IPS DF 6.9 (cell line): ENCODE measurements at regions not wholly inside any gene's neighbourhood (a gene's known extent, or its start where the extent isn't known, plus 50 kb on each side); places are given as distances from the start of the nearest gene placed in this dataset.

Source experiments
- DNase-seq: peaks from one replicate; pipeline ENCODE4 v3.0.0-alpha.2; 2013; ENCODE audit warnings: low read depth, low spot score
- H3K27ac ChIP-seq: one replicate; pipeline ENCODE4 v1.5.1; 2013; ENCODE audit warnings: low read length, control low read depth
- H3K27me3 ChIP-seq: 2 replicates; pipeline ENCODE4 v1.6.1; 2013; ENCODE audit warnings: mild to moderate bottlenecking, low read length; ENCODE audit not compliant: control insufficient read depth, insufficient read depth
- H3K36me3 ChIP-seq: 2 replicates; pipeline ENCODE4 v1.6.1; 2013; ENCODE audit warnings: low read length; ENCODE audit not compliant: control insufficient read depth, insufficient read depth
- H3K4me1 ChIP-seq: 2 replicates; pipeline ENCODE4 v1.6.1; 2013; ENCODE audit warnings: low read length; ENCODE audit not compliant: control insufficient read depth, insufficient read depth
- H3K4me3 ChIP-seq: 2 replicates; pipeline ENCODE4 v1.5.1; 2013; ENCODE audit warnings: mild to moderate bottlenecking, low read length
- H3K9me3 ChIP-seq: 2 replicates; pipeline ENCODE4 v1.6.1; 2013; ENCODE audit warnings: low read length, inconsistent platforms; ENCODE audit not compliant: control insufficient read depth, insufficient read depth
- WGBS: extraction: QIAGEN DNeasy Blood & Tissue Kit; methylation state at CpG from one replicate; pipeline ENCODE4 v1.1.7; 2013; ENCODE audit warnings: mixed read lengths, missing lambda C conversion rate; ENCODE audit not compliant: insufficient read length, insufficient coverage; 5-methylcytosine and 5-hydroxymethylcytosine counted together

GRCh38 chr2:143948710-143949109, 571.2 kb downstream of the ZEB2 start:
- no peaks in the 10 kb centered on the region for H3K9me3 ChIP-seq
- H3K4me3 ChIP-seq: no peak overlapping the region
- no peaks in the 10 kb centered on the region for H3K27me3 ChIP-seq
- WGBS: no CpG with 5 or more reads among the region's 2 CpGs
- H3K27ac ChIP-seq: no peak overlapping the region
- no peak for DNase-seq
- H3K4me1 ChIP-seq: 0 out of 2 replicates have a peak, but pooled peaks cover 1% of the 10 kb centered on the region
- H3K36me3 ChIP-seq: no peaks in the 10 kb centered on the region

GRCh38 chr2:143946436-143947391, 573.2 kb downstream of the ZEB2 start:
- Histone ChIP-seq H3K36me3 (no peaks in the 10 kb centered on the region), H3K27ac (no peak overlapping the region), H3K4me3 (no peak overlapping the region), H3K9me3 (no peaks in the 10 kb centered on the region), H3K4me1 (0 out of 2 replicates have a peak, but pooled peaks cover 1% of the 10 kb centered on the region), H3K27me3 (no peaks in the 10 kb centered on the region)
- no peak for DNase-seq
- no CpG with 5 or more reads among the region's 18 CpGs for WGBS

DNA sequence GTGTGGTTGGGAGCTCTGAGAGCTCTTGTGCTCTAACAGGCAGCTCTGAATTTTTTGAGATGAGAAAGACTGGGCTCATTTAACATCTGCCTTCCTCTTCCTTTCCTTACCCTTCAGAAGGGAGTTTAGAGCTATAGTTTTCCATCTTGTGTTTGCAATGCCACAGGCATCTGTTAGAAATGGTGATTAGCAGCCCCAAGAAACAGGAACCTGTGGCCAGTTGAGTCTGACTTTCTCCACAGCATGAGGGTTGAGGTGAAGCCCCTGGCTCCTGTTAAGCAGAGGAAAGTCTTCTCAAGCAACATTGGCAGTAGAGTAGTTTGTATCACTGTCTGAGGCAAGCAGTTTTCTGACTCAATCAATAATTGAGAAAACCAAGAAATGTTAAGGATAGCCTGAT, 577.4 kb downstream of the ZEB2 start:
- H3K27me3 ChIP-seq: no peaks in the 10 kb centered on the region; the same call in 1 of the 2 replicates
- DNase-seq: no peak
- no peak overlapping the region for H3K4me3 ChIP-seq
- no peaks in the 10 kb centered on the region for H3K9me3 ChIP-seq
- no peak overlapping the region for H3K27ac ChIP-seq
- H3K4me1 ChIP-seq: 0 out of 2 replicates have a peak, but pooled peaks cover 1% of the 10 kb centered on the region
- H3K36me3 ChIP-seq: no peaks in the 10 kb centered on the region

GRCh38 chr2:143940720-143941119, 579.2 kb downstream of the ZEB2 start:
- no peak for DNase-seq
- Histone ChIP-seq H3K27me3 (peaks cover 11% of the 10 kb centered on the region; the same call in 1 of the 2 replicates), H3K9me3 (no peaks in the 10 kb centered on the region), H3K27ac (no peak overlapping the region), H3K36me3 (no peaks in the 10 kb centered on the region), H3K4me1 (0 out of 2 replicates have a peak, but pooled peaks cover 3% of the 10 kb centered on the region), H3K4me3 (no peak overlapping the region)
- no CpG with 5 or more reads among the region's 3 CpGs for WGBS

- no CpG with 5 or more reads among the region's 6 CpGs for WGBS
- H3K36me3 ChIP-seq: no peaks in the 10 kb centered on the region
- H3K4me3 ChIP-seq: no peak overlapping the region
- DNase-seq: no peak
- 0 out of 2 replicates have a peak, but pooled peaks cover 3% of the 10 kb centered on the region for H3K4me1 ChIP-seq
- no peak overlapping the region for H3K27ac ChIP-seq
- H3K9me3 ChIP-seq: no peaks in the 10 kb centered on the region
- peaks cover 11% of the 10 kb centered on the region; the same call in 1 of the 2 replicates for H3K27me3 ChIP-seq
Observed at GRCh38 chr2:143939626-143940330, 580.1 kb downstream of the ZEB2 start.

GRCh38 chr2:143937723-143938350, 582.1 kb downstream of the ZEB2 start:
- DNase-seq: no peak
- H3K27me3 ChIP-seq: peaks cover 11% of the 10 kb centered on the region; the same call in 1 of the 2 replicates
- WGBS: no CpG with 5 or more reads among the region's 11 CpGs
- no peaks in the 10 kb centered on the region for H3K36me3 ChIP-seq
- H3K27ac ChIP-seq: no peak overlapping the region
- H3K9me3 ChIP-seq: no peaks in the 10 kb centered on the region
- 0 out of 2 replicates have a peak, but pooled peaks cover 3% of the 10 kb centered on the region for H3K4me1 ChIP-seq
- peak overlapping the region; percentile 51; the same call in 1 of the 2 replicates for H3K4me3 ChIP-seq

- peak overlapping the region; percentile 51; the same call in 1 of the 2 replicates for H3K4me3 ChIP-seq
- no CpG with 5 or more reads among the region's 108 CpGs for WGBS
- 0 out of 2 replicates have a peak, but pooled peaks cover 3% of the 10 kb centered on the region for H3K4me1 ChIP-seq
- no peaks in the 10 kb centered on the region for H3K36me3 ChIP-seq
- no peak overlapping the region for H3K27ac ChIP-seq
- no peaks in the 10 kb centered on the region for H3K9me3 ChIP-seq
- H3K27me3 ChIP-seq: peaks cover 11% of the 10 kb centered on the region; the same call in 1 of the 2 replicates
- DNase-seq: no peak
Observed at GRCh38 chr2:143936848-143937722, 582.8 kb downstream of the ZEB2 start.

GRCh38 chr2:143936538-143936847, 583.4 kb downstream of the ZEB2 start:
- Histone ChIP-seq H3K27ac (no peak overlapping the region), H3K36me3 (no peaks in the 10 kb centered on the region), H3K4me3 (peak overlapping the region; percentile 51; the same call in 1 of the 2 replicates), H3K9me3 (no peaks in the 10 kb centered on the region), H3K27me3 (peaks cover 11% of the 10 kb centered on the region; the same call in 1 of the 2 replicates), H3K4me1 (0 out of 2 replicates have a peak, but pooled peaks cover 3% of the 10 kb centered on the region)
- WGBS: no CpG with 5 or more reads among the region's 14 CpGs
- no peak for DNase-seq

GRCh38 chr2:143935482-143935752, 584.5 kb downstream of the ZEB2 start:
- peaks cover 11% of the 10 kb centered on the region; the same call in 1 of the 2 replicates for H3K27me3 ChIP-seq
- no peak overlapping the region for H3K27ac ChIP-seq
- H3K36me3 ChIP-seq: no peaks in the 10 kb centered on the region
- H3K4me1 ChIP-seq: 0 out of 2 replicates have a peak, but pooled peaks cover 3% of the 10 kb centered on the region
- no peaks in the 10 kb centered on the region for H3K9me3 ChIP-seq
- no CpG with 5 or more reads among the region's 4 CpGs for WGBS
- no peak overlapping the region for H3K4me3 ChIP-seq
- no peak for DNase-seq
